ENCODE measurements at regions not wholly inside any gene's neighbourhood (a gene's known extent, or its start where the extent isn't known, plus 50 kb on each side); places are given as distances from the start of the nearest gene placed in this dataset.

DNA sequence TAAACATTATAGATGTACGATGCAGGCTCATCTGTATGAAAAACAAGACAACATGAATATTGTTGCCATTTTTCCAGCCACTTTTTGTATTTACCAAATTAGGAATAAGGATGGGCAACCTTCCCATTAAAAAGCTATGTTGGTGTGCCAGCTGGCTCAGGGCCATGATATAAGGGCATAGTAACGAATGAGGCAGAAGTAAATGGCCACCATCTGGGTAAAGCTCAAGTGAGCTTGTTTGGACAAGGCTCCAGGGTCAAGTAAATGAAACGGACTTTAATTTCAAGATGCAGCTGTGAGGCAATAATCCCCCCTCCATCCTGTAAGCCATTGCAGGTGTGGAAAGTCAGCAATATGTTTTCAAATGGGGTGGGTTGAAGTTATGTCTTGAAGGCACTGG, 930.9 kb upstream of the CDH8 start:
- TF ChIP-seq, protein P1, sequence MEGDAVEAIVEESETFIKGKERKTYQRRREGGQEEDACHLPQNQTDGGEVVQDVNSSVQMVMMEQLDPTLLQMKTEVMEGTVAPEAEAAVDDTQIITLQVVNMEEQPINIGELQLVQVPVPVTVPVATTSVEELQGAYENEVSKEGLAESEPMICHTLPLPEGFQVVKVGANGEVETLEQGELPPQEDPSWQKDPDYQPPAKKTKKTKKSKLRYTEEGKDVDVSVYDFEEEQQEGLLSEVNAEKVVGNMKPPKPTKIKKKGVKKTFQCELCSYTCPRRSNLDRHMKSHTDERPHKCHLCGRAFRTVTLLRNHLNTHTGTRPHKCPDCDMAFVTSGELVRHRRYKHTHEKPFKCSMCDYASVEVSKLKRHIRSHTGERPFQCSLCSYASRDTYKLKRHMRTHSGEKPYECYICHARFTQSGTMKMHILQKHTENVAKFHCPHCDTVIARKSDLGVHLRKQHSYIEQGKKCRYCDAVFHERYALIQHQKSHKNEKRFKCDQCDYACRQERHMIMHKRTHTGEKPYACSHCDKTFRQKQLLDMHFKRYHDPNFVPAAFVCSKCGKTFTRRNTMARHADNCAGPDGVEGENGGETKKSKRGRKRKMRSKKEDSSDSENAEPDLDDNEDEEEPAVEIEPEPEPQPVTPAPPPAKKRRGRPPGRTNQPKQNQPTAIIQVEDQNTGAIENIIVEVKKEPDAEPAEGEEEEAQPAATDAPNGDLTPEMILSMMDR (IDR thresholded peaks at IDR 0.05; ENCODE audit: insufficient read depth, low read length), result no peak
- TF ChIP-seq GABPA (IDR thresholded peaks at IDR 0.05; ENCODE audit: low read depth), result no peak

Measured in HL-60 (cell line).